Stimulated activated CD4-positive, alpha-beta T cell treated with anti-CD3 and anti-CD28 coated beads, Interleukin-1b, Interleukin-23, amount 100 ng/mL, for 48 hours (primary cell): ENCODE measurements at regions not wholly inside any gene's neighbourhood (a gene's known extent, or its start where the extent isn't known, plus 50 kb on each side); places are given as distances from the start of the nearest gene placed in this dataset.
"Not testable (repeated sequence)": the region's sequence is repeated elsewhere in the genome, so short reads cannot be mapped to it uniquely, and the experiment has no call there.

Experiments used
- DNase-seq: peaks from one replicate; pipeline ENCODE4 v3.0.0-alpha.2; 2020

- DNase-seq: no peak
These were observed 532.4 kb upstream of the ITGA1 start for GRCh38 chr5:52255308-52255707.

GRCh38 chr5:52262844-52263243, 524.9 kb upstream of the ITGA1 start:
- no peak for DNase-seq

GRCh38 chr5:52269401-52269800, 518.3 kb upstream of the ITGA1 start:
- no peak for DNase-seq

- DNase-seq: no peak
These were observed 517.9 kb upstream of the ITGA1 start for GRCh38 chr5:52269859-52270258.

GRCh38 chr5:52275639-52276038, 512.1 kb upstream of the ITGA1 start:
- no peak for DNase-seq

- DNase-seq: no peak
These were observed 510.6 kb upstream of the ITGA1 start for GRCh38 chr5:52277101-52277500.

GRCh38 chr5:52282647-52283046, 505.1 kb upstream of the ITGA1 start:
- no peak for DNase-seq

- no peak for DNase-seq
These were observed 504.5 kb upstream of the ITGA1 start for GRCh38 chr5:52283221-52283620.

GRCh38 chr5:52300703-52301372, 486.9 kb upstream of the ITGA1 start:
- no peak for DNase-seq

GRCh38 chr5:52304816-52305215, 482.9 kb upstream of the ITGA1 start:
- DNase-seq: not testable (repeated sequence)

GRCh38 chr5:52328220-52328806, 459.4 kb upstream of the ITGA1 start:
- no peak for DNase-seq

- DNase-seq: no peak
These were observed 456.0 kb upstream of the ITGA1 start for GRCh38 chr5:52331725-52332124.

- DNase-seq: no peak
These were observed 453.3 kb upstream of the ITGA1 start for GRCh38 chr5:52334367-52334766.

GRCh38 chr5:52339285-52339684, 448.4 kb upstream of the ITGA1 start:
- no peak for DNase-seq

- no peak for DNase-seq
These were observed 445.4 kb upstream of the ITGA1 start for GRCh38 chr5:52342361-52342760.

- DNase-seq: no peak
These were observed 431.3 kb upstream of the ITGA1 start for GRCh38 chr5:52356311-52356918.

GRCh38 chr5:52359261-52359660, 428.5 kb upstream of the ITGA1 start:
- DNase-seq: no peak

GRCh38 chr5:52360985-52361384, 426.7 kb upstream of the ITGA1 start:
- DNase-seq: no peak

GRCh38 chr5:52374286-52374685, 413.4 kb upstream of the ITGA1 start:
- no peak for DNase-seq

GRCh38 chr5:52375969-52376368, 411.7 kb upstream of the ITGA1 start:
- DNase-seq: no peak

- no peak for DNase-seq
These were observed 411.1 kb upstream of the ITGA1 start for GRCh38 chr5:52376592-52376991.

GRCh38 chr5:52378237-52378636, 409.5 kb upstream of the ITGA1 start:
- no peak for DNase-seq

- no peak for DNase-seq
These were observed 399.4 kb upstream of the ITGA1 start for GRCh38 chr5:52388349-52388748.

- DNase-seq: no peak
These were observed 395.4 kb upstream of the ITGA1 start for GRCh38 chr5:52392321-52392720.

GRCh38 chr5:52409835-52410234, 377.9 kb upstream of the ITGA1 start:
- DNase-seq: no peak
